Cardiac muscle cell (in vitro differentiated cells and primary cell): ENCODE measurements at regions not wholly inside any gene's neighbourhood (a gene's known extent, or its start where the extent isn't known, plus 50 kb on each side); places are given as distances from the start of the nearest gene placed in this dataset.

Experiments used
- DNase-seq, 2 donors: peaks; one replicate each; pipeline versions ENCODE4 v3.0.0 to v3.0.0-alpha.2; 2010 to 2017; ENCODE audit warnings: low read depth in 1 of 2, low spot score in 1 of 2
- H3K27ac ChIP-seq: fragments of 200-600 bp; sonication (generic); 2 replicates; pipeline ENCODE4 v1.5.1; 2016
- H3K27me3 ChIP-seq: fragments of 200-600 bp; sonication (generic); 2 replicates; pipeline ENCODE4 v1.6.0; 2016; ENCODE audit warnings: control low read depth
- H3K36me3 ChIP-seq: fragments of 200-600 bp; sonication (generic); 2 replicates; pipeline ENCODE4 v1.5.1; 2016; ENCODE audit warnings: control low read depth
- H3K4me1 ChIP-seq: fragments of 200-600 bp; sonication (generic); 2 replicates; pipeline ENCODE4 v1.8.1; 2017; ENCODE audit warnings: low read depth, mild to moderate bottlenecking, mixed run types
- H3K4me3 ChIP-seq: fragments of 200-600 bp; sonication (generic); 2 replicates; pipeline ENCODE4 v1.5.1; 2016; ENCODE audit warnings: mild to moderate bottlenecking
- H3K9me3 ChIP-seq: fragments of 200-600 bp; sonication (generic); 2 replicates; pipeline ENCODE4 v1.5.1; 2017; ENCODE audit warnings: low read depth, mild to moderate bottlenecking, control low read depth
- CTCF ChIP-seq: IDR thresholded peaks from 2 replicates; pipeline ENCODE4 v1.5.1; 2012; ENCODE audit warnings: low read depth, mild to moderate bottlenecking, low read length

GRCh38 chr2:104262714-104263113 lies 591.2 kb upstream of the POU3F3 start:
- TF ChIP-seq CTCF = no peak
- no peaks in the 10 kb centered on the region for H3K9me3 ChIP-seq
- no peak for DNase-seq

GRCh38 chr2:104279646-104280045 lies 574.3 kb upstream of the POU3F3 start:
- Histone ChIP-seq H3K27ac (no peak overlapping the region), H3K36me3 (no peaks in the 10 kb centered on the region), H3K9me3 (no peaks in the 10 kb centered on the region), H3K4me3 (no peak overlapping the region), H3K27me3 (peaks cover 9% of the 10 kb centered on the region), H3K4me1 (no peaks in the 10 kb centered on the region)
- no peak for DNase-seq
- no peak for TF ChIP-seq CTCF

More at GRCh38 chr2:104262714-104263113, 591.2 kb upstream of the POU3F3 start:
- Histone ChIP-seq H3K36me3 (no peaks in the 10 kb centered on the region), H3K4me3 (no peak overlapping the region), H3K4me1 (no peaks in the 10 kb centered on the region), H3K27me3 (no peaks in the 10 kb centered on the region), H3K27ac (no peak overlapping the region)

GRCh38 chr2:104280216-104280615 lies 573.7 kb upstream of the POU3F3 start:
- DNase-seq = no peak

GRCh38 chr2:104286841-104287240 lies 567.1 kb upstream of the POU3F3 start:
- TF ChIP-seq CTCF = no peak
- Histone ChIP-seq H3K36me3 (no peaks in the 10 kb centered on the region), H3K27ac (no peak overlapping the region), H3K4me1 (no peaks in the 10 kb centered on the region), H3K9me3 (no peaks in the 10 kb centered on the region), H3K4me3 (no peak overlapping the region), H3K27me3 (peaks cover 51% of the 10 kb centered on the region)
- peak in 1 of 2 donors; percentile 5 for DNase-seq

More at GRCh38 chr2:104280216-104280615, 573.7 kb upstream of the POU3F3 start:
- H3K9me3 ChIP-seq = no peaks in the 10 kb centered on the region
- H3K27me3 ChIP-seq = peaks cover 12% of the 10 kb centered on the region
- no peaks in the 10 kb centered on the region for H3K4me1 ChIP-seq
- no peak overlapping the region for H3K27ac ChIP-seq
- no peak overlapping the region for H3K4me3 ChIP-seq
- TF ChIP-seq CTCF = no peak
- H3K36me3 ChIP-seq = no peaks in the 10 kb centered on the region

- DNase-seq = peak in 1 of 2 donors; percentile 34
- Histone ChIP-seq H3K27me3 (peaks cover 75% of the 10 kb centered on the region), H3K9me3 (no peaks in the 10 kb centered on the region), H3K36me3 (no peaks in the 10 kb centered on the region), H3K27ac (no peak overlapping the region), H3K4me3 (no peak overlapping the region), H3K4me1 (no peaks in the 10 kb centered on the region)
- TF ChIP-seq CTCF = no peak
These were observed 564.0 kb upstream of the POU3F3 start for GRCh38 chr2:104289651-104290565.
